ENCODE measurements at regions not wholly inside any gene's neighbourhood (a gene's known extent, or its start where the extent isn't known, plus 50 kb on each side); places are given as distances from the start of the nearest gene placed in this dataset.

DNA sequence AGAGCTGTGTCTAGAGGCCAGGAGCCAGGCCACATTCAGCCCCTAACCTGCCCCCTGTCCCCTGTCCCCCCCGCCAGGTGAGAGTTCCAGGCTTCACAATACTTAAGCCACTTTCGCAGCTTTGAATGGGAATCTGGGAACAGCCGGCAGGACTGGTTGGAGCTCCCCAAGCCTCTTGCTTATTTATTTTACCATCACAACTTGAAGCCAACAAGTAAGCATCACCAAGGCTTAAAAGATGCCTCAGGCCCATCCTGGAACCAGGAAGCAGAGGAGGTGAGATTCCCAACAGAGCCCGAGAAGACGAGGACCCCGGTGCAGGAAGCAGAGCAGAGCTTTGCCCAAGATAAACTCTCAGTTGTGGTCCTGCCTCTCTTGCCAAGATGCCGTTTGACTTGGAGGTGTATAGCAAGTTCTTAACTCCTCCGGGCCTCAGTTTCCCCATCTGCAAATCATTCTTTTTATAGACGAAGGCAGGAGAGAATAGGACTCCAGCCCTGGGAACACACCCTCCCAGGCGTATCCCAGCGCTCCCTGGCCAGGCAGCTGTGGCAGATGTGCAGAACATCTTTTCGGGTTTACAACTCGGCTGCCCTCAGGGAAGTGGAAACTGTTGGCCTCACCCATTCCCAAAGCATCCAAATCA lies 66.8 kb upstream of the SLC25A33 start:
- TF ChIP-seq EZH2 (conservative IDR thresholded peaks at IDR 0.05; ENCODE audit: low read depth, low read length): no peak
- TF ChIP-seq, protein P1, sequence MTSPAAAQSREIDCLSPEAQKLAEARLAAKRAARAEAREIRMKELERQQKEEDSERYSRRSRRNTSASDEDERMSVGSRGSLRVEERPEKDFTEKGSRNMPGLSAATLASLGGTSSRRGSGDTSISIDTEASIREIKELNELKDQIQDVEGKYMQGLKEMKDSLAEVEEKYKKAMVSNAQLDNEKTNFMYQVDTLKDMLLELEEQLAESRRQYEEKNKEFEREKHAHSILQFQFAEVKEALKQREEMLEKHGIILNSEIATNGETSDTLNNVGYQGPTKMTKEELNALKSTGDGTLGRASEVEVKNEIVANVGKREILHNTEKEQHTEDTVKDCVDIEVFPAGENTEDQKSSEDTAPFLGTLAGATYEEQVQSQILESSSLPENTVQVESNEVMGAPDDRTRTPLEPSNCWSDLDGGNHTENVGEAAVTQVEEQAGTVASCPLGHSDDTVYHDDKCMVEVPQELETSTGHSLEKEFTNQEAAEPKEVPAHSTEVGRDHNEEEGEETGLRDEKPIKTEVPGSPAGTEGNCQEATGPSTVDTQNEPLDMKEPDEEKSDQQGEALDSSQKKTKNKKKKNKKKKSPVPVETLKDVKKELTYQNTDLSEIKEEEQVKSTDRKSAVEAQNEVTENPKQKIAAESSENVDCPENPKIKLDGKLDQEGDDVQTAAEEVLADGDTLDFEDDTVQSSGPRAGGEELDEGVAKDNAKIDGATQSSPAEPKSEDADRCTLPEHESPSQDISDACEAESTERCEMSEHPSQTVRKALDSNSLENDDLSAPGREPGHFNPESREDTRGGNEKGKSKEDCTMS (CRISPR knock-in tag; conservative IDR thresholded peaks at IDR 0.05): no peak
- no peak for TF ChIP-seq ZFP1 (CRISPR knock-in tag; IDR thresholded peaks at IDR 0.05)
- no peak for TF ChIP-seq TAF1 (CRISPR knock-in tag; IDR thresholded peaks at IDR 0.05)
- no peak for TF ChIP-seq CTCF (CRISPR knock-in tag; IDR thresholded peaks at IDR 0.05)
- TF ChIP-seq ZNF230 (CRISPR knock-in tag; IDR thresholded peaks at IDR 0.05): no peak
- TF ChIP-seq TCF12 (IDR thresholded peaks at IDR 0.05): no peak
- no peak for TF ChIP-seq TCF12 (CRISPR knock-in tag; IDR thresholded peaks at IDR 0.05)
